Caco-2 (cell line): ENCODE measurements at regions not wholly inside any gene's neighbourhood (a gene's known extent, or its start where the extent isn't known, plus 50 kb on each side); places are given as distances from the start of the nearest gene placed in this dataset.

Experiments
- BruUV-seq: library from RNA; stranded (reverse); fragments of 400-500 nt; replicated peaks from 2 replicates; lab custom pipeline; 2021; lab: Mats Ljungman, UMichigan
- CTCF ChIA-PET: fragments of 300-600 bp; sonication (Branson Sonifier 250); formaldehyde crosslinking; loops from one replicate; lab custom pipeline; 2022; ENCODE audit warnings: antibody characterized with exemption; lab: Charles Lee
- POLR2A ChIA-PET: fragments of 300-600 bp; sonication (Branson Sonifier 250); formaldehyde crosslinking; loops from one replicate; lab custom pipeline; 2022; ENCODE audit warnings: antibody characterized with exemption; lab: Charles Lee
- DNase-seq, 2 experiments: peaks; one replicate each; pipeline versions ENCODE4 v3.0.0 to v3.0.0-alpha.2; 2020 to 2022
- H3K27me3 ChIP-seq: replicated peaks from 2 replicates; pipeline ENCODE4 v1.6.0; 2011; ENCODE audit warnings: low read length; ENCODE audit not compliant: control insufficient read depth, insufficient read depth
- H3K36me3 ChIP-seq: 2 replicates; pipeline ENCODE4 v1.5.1; 2011; ENCODE audit warnings: low read length; ENCODE audit not compliant: control insufficient read depth, insufficient read depth
- H3K4me1 ChIP-seq: fragments of 250-450 bp; sonication (Bioruptor Pico); 2 replicates; pipeline ENCODE4 v1.5.1; 2020; ENCODE audit warnings: mild to moderate bottlenecking
- H3K4me3 ChIP-seq: 2 replicates; pipeline ENCODE4 v1.5.1; 2011; ENCODE audit warnings: low read depth, mild to moderate bottlenecking, control low read depth, low read length
- H3K9me3 ChIP-seq: fragments of 250-450 bp; sonication (Bioruptor Pico); 2 replicates; pipeline ENCODE4 v1.5.1; 2020; ENCODE audit warnings: mild to moderate bottlenecking, moderate library complexity
- H3K27ac Mint-ChIP-seq: one replicate; pipeline ENCODE4 v1.8.0; 2022; ENCODE audit warnings: mixed read lengths; ENCODE audit not compliant: unreplicated experiment
- H3K27me3 Mint-ChIP-seq: one replicate; pipeline ENCODE4 v1.8.0; 2022; ENCODE audit warnings: mixed read lengths; ENCODE audit not compliant: insufficient read depth, unreplicated experiment
- H3K36me3 Mint-ChIP-seq: one replicate; pipeline ENCODE4 v1.8.0; 2022; ENCODE audit warnings: mild to moderate bottlenecking, mixed read lengths; ENCODE audit not compliant: insufficient read depth, unreplicated experiment
- H3K4me1 Mint-ChIP-seq: one replicate; pipeline ENCODE4 v1.8.0; 2022; ENCODE audit warnings: low read depth, mixed read lengths; ENCODE audit not compliant: unreplicated experiment
- H3K4me3 Mint-ChIP-seq: one replicate; pipeline ENCODE4 v1.8.0; 2022; ENCODE audit warnings: mild to moderate bottlenecking, moderate library complexity, mixed read lengths; ENCODE audit not compliant: unreplicated experiment
- H3K9me3 Mint-ChIP-seq: one replicate; pipeline ENCODE4 v1.8.0; 2022; ENCODE audit warnings: mixed read lengths; ENCODE audit not compliant: unreplicated experiment
- CTCF ChIP-seq, 2 experiments: fragments of 200-600 bp in 1 of 2; IDR thresholded peaks; 1 replicate in 1 of 2; 2 replicates in 1 of 2; pipeline versions ENCODE4 v1.5.1 to v1.8.0; 2011 to 2022; ENCODE audit warnings: antibody characterized with exemption in 1 of 2, control low read depth in 1 of 2, inconsistent platforms in 1 of 2, low read depth in 1 of 2, low read length in 1 of 2, mild to moderate bottlenecking in 1 of 2, moderate library complexity in 1 of 2; ENCODE audit not compliant: insufficient read depth in 1 of 2, severe bottlenecking in 1 of 2, unreplicated experiment in 1 of 2
- intact Hi-C: fragments of 100-400 bp; cut with micrococcal nuclease; formaldehyde crosslinking; loops from one replicate; pipeline ENCODE4 v1.10.0; 2022; ENCODE audit not compliant: unreplicated experiment

DNA sequence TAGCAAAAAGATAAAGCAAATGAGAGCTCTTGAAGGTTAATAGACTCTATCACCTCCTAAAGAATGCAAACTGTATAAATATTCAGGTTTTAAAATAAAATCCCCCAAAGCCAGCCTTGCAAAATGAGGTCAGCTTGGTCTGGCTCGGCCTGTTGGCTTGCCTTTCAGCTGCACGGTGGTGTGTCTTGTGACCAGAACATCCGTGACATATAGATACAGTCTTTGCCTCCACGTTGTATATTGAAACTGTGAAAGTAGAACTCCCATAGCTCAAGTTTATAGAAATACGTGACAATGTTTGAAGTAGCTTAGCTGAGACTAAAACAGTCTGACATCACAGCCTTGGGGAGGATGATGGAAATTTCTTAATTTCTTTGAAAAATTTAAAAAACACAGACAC, 236.6 kb upstream of the MYOCD start:
- intact Hi-C loops = no loop called here
- H3K27me3 ChIP-seq = no peaks in the 10 kb centered on the region
- no peaks in the 10 kb centered on the region for H3K9me3 Mint-ChIP-seq
- no peak overlapping the region for H3K4me3 Mint-ChIP-seq
- TF ChIP-seq CTCF (IDR thresholded peaks at IDR 0.05; ENCODE audit: insufficient read depth in 1 of 2, low read depth in 1 of 2, low read length in 1 of 2, severe bottlenecking in 1 of 2, unreplicated experiment in 1 of 2) = no peak
- no peak for DNase-seq
- no peaks in the 10 kb centered on the region for H3K36me3 ChIP-seq
- ChIA-PET CTCF (no interaction called here), POLR2A (no interaction called here)
- BruUV-seq = no TSS peak
- H3K4me3 ChIP-seq = no peak overlapping the region
- H3K27ac Mint-ChIP-seq = no peak overlapping the region
- no peaks in the 10 kb centered on the region for H3K9me3 ChIP-seq
- H3K27me3 Mint-ChIP-seq = peaks cover 3% of the 10 kb centered on the region
- H3K36me3 Mint-ChIP-seq = no peaks in the 10 kb centered on the region
- H3K4me1 Mint-ChIP-seq = no peaks in the 10 kb centered on the region
- H3K4me1 ChIP-seq = no peaks in the 10 kb centered on the region

DNA sequence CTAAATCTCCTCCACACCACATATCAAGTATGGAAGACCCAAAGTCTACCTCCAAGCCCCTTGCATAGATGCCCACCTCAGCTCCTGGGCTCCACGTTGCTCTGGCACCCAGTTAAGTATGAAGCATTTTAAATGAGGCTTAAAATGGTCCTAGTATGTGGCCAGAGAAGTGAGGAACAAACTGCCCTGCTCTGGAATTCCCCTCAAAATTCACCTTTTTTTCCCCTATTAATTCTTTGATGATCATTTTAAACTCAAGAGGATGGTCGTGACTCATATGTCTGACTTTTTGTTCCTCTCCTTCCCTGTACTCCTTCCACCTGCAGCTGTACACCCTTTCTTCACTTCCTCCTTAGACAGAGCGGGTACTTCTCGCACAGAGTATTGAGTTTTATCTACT, 234.5 kb upstream of the MYOCD start:
- H3K4me3 ChIP-seq = no peak overlapping the region
- ChIA-PET POLR2A (no interaction called here), CTCF (no interaction called here)
- TF ChIP-seq CTCF (IDR thresholded peaks at IDR 0.05; ENCODE audit: insufficient read depth in 1 of 2, low read depth in 1 of 2, low read length in 1 of 2, severe bottlenecking in 1 of 2, unreplicated experiment in 1 of 2) = no peak
- no peaks in the 10 kb centered on the region for H3K4me1 Mint-ChIP-seq
- no peak overlapping the region for H3K4me3 Mint-ChIP-seq
- no peak for DNase-seq
- intact Hi-C loops = no loop called here
- no peaks in the 10 kb centered on the region for H3K9me3 Mint-ChIP-seq
- no peaks in the 10 kb centered on the region for H3K27me3 ChIP-seq
- no peak overlapping the region for H3K27ac Mint-ChIP-seq
- no peaks in the 10 kb centered on the region for H3K9me3 ChIP-seq
- no TSS peak for BruUV-seq
- no peaks in the 10 kb centered on the region for H3K36me3 ChIP-seq
- H3K36me3 Mint-ChIP-seq = no peaks in the 10 kb centered on the region
- H3K4me1 ChIP-seq = no peaks in the 10 kb centered on the region
- H3K27me3 Mint-ChIP-seq = peaks cover 3% of the 10 kb centered on the region

GRCh38 chr17:12438212-12438611, 227.5 kb upstream of the MYOCD start:
- intact Hi-C loops = no loop called here
- no peak for DNase-seq
- Mint-ChIP-seq H3K36me3 (no peaks in the 10 kb centered on the region), H3K9me3 (no peaks in the 10 kb centered on the region), H3K27me3 (no peaks in the 10 kb centered on the region), H3K4me1 (no peaks in the 10 kb centered on the region), H3K27ac (no peak overlapping the region), H3K4me3 (no peak overlapping the region)
- H3K27me3 ChIP-seq = no peaks in the 10 kb centered on the region
- ChIA-PET CTCF (no interaction called here), POLR2A (no interaction called here)
- H3K9me3 ChIP-seq = no peaks in the 10 kb centered on the region
- no TSS peak for BruUV-seq
- H3K4me1 ChIP-seq = no peaks in the 10 kb centered on the region
- no peak overlapping the region for H3K4me3 ChIP-seq
- no peaks in the 10 kb centered on the region for H3K36me3 ChIP-seq
- TF ChIP-seq CTCF (IDR thresholded peaks at IDR 0.05; ENCODE audit: insufficient read depth in 1 of 2, low read depth in 1 of 2, low read length in 1 of 2, severe bottlenecking in 1 of 2, unreplicated experiment in 1 of 2) = no peak
